Ishikawa (cell line): ENCODE measurements at regions not wholly inside any gene's neighbourhood (a gene's known extent, or its start where the extent isn't known, plus 50 kb on each side); places are given as distances from the start of the nearest gene placed in this dataset.

Experiments
- CEBPB ChIP-seq: IDR thresholded peaks from 2 replicates; pipeline ENCODE4 v1.6.1; 2012
- CREB1 ChIP-seq: IDR thresholded peaks from 2 replicates; pipeline ENCODE4 v1.6.1; 2012; ENCODE audit warnings: low read depth
- EGR1 ChIP-seq: IDR thresholded peaks from 2 replicates; pipeline ENCODE4 v1.6.1; 2012
- EP300 ChIP-seq: IDR thresholded peaks from 2 replicates; pipeline ENCODE4 v1.6.1; 2012; ENCODE audit warnings: borderline replicate concordance
- FOXM1 ChIP-seq: IDR thresholded peaks from 2 replicates; pipeline ENCODE4 v1.6.1; 2012; ENCODE audit warnings: low read depth, borderline replicate concordance
- NFIC ChIP-seq: IDR thresholded peaks from 2 replicates; pipeline ENCODE4 v1.6.1; 2012
- RAD21 ChIP-seq: IDR thresholded peaks from 2 replicates; pipeline ENCODE4 v1.6.1; 2012; ENCODE audit warnings: low read depth
- TAF1 ChIP-seq: IDR thresholded peaks from 2 replicates; pipeline ENCODE4 v1.6.1; 2012; ENCODE audit warnings: low read depth, mild to moderate bottlenecking
- TCF12 ChIP-seq: IDR thresholded peaks from 2 replicates; pipeline ENCODE4 v1.6.1; 2012; ENCODE audit warnings: low read depth
- TEAD4 ChIP-seq: IDR thresholded peaks from 2 replicates; pipeline ENCODE4 v1.6.1; 2012
- YY1 ChIP-seq: IDR thresholded peaks from 2 replicates; pipeline ENCODE4 v1.6.1; 2012; ENCODE audit warnings: low read depth
- ZBTB7A ChIP-seq: IDR thresholded peaks from 2 replicates; pipeline ENCODE4 v1.6.1; 2012; ENCODE audit warnings: low read depth
- TF ChIP-seq, protein P1 (sequence below): IDR thresholded peaks from 2 replicates; pipeline ENCODE4 v1.6.1; 2012
- TF ChIP-seq, protein P2 (sequence below): IDR thresholded peaks from 2 replicates; pipeline ENCODE4 v1.6.1; 2012
- TF ChIP-seq, protein P3 (sequence below): IDR thresholded peaks from 2 replicates; pipeline ENCODE4 v1.6.1; 2012; ENCODE audit warnings: low read depth, mild to moderate bottlenecking

DNA sequence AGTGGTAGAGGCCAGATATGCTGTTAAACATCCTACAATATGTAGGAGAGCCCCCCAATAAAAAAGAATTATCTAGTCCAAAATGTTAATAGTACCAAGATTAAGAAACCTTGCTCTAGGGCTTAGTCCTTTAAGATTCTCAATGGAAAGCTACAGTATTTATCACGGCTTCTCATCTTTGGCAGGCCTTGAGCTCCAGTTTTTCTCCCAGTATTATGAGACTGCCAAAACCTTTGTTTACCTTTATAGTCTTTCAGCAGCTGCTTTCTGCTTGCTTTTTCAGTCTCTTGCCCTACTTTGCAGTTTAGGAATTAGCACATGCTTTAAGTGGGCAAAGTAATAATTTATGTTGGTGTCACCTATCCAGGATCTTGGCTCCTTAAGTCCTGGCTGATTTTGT, 59.7 kb downstream of the NHLRC1 start:
- TF ChIP-seq TAF1: no peak
- no peak for TF ChIP-seq CREB1

DNA sequence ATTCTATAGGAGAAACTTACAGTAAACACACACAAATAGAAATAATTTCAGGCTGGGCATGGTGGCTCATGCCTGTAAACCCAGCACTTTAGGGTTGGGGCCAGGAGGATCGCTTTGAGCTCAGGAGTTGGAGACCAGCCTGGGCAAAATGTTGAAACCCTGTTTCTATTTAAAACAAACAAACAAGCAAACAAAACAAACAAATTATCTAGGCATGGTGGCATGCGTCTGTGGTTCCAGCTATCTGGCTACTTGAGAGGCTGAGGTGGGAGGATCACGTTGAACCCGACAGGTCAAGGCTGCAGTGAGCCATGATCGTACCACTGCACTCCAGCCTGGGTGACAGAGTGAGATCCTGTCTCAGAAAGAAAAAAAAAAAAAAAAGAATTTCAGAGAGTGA, 64.0 kb downstream of the NHLRC1 start:
- no peak for TF ChIP-seq RAD21
- no peak for TF ChIP-seq CEBPB
- no peak for TF ChIP-seq ZBTB7A
- no peak for TF ChIP-seq NFIC
- no peak for TF ChIP-seq TEAD4
- no peak for TF ChIP-seq YY1
- TF ChIP-seq EP300: no peak
- TF ChIP-seq TAF1: no peak
- TF ChIP-seq, protein P1, sequence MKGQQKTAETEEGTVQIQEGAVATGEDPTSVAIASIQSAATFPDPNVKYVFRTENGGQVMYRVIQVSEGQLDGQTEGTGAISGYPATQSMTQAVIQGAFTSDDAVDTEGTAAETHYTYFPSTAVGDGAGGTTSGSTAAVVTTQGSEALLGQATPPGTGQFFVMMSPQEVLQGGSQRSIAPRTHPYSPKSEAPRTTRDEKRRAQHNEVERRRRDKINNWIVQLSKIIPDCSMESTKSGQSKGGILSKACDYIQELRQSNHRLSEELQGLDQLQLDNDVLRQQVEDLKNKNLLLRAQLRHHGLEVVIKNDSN: no peak
- TF ChIP-seq TCF12: no peak
- TF ChIP-seq, protein P2, sequence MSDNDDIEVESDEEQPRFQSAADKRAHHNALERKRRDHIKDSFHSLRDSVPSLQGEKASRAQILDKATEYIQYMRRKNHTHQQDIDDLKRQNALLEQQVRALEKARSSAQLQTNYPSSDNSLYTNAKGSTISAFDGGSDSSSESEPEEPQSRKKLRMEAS: no peak
- TF ChIP-seq FOXM1: no peak
- TF ChIP-seq, protein P3, sequence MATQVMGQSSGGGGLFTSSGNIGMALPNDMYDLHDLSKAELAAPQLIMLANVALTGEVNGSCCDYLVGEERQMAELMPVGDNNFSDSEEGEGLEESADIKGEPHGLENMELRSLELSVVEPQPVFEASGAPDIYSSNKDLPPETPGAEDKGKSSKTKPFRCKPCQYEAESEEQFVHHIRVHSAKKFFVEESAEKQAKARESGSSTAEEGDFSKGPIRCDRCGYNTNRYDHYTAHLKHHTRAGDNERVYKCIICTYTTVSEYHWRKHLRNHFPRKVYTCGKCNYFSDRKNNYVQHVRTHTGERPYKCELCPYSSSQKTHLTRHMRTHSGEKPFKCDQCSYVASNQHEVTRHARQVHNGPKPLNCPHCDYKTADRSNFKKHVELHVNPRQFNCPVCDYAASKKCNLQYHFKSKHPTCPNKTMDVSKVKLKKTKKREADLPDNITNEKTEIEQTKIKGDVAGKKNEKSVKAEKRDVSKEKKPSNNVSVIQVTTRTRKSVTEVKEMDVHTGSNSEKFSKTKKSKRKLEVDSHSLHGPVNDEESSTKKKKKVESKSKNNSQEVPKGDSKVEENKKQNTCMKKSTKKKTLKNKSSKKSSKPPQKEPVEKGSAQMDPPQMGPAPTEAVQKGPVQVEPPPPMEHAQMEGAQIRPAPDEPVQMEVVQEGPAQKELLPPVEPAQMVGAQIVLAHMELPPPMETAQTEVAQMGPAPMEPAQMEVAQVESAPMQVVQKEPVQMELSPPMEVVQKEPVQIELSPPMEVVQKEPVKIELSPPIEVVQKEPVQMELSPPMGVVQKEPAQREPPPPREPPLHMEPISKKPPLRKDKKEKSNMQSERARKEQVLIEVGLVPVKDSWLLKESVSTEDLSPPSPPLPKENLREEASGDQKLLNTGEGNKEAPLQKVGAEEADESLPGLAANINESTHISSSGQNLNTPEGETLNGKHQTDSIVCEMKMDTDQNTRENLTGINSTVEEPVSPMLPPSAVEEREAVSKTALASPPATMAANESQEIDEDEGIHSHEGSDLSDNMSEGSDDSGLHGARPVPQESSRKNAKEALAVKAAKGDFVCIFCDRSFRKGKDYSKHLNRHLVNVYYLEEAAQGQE: no peak
- no peak for TF ChIP-seq CREB1

DNA sequence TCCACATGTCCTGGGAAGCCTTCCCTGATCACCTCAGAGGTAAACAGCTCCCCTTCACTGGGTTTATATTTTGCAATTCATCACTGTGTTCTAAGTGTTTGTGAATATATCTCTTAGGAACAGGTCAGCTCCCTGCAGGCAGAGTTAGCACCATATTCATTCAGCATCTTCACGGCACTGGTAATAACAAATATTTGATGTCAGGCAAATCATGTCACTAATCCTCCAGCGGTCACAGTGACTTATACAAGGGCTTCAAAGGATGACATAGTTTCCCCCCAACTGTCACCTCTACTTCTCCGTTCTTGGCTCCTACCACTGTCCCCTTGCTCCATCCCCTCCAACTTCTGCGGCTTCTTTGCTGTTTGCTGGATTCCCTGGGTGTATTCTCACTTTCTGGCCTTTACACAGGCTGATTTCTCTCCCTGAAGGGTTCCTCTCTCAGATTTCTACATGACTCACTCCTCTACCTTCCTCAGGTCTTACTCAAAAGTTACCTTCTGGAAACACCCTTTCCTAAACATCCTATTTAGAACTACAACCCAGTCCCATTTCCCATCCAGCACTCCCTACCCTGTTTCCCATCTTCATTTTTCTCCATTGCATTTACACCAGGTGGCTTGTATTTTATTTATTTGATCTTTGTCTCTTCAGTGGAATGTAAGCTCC, 66.6 kb downstream of the NHLRC1 start:
- TF ChIP-seq TCF12 (no peak), CEBPB (no peak), CREB1 (no peak), YY1 (no peak), TAF1 (no peak), EP300 (no peak), TEAD4 (no peak), RAD21 (no peak), EGR1 (no peak), NFIC (no peak), FOXM1 (no peak), ZBTB7A (no peak)
- TF ChIP-seq, protein P1: no peak
- TF ChIP-seq, protein P3: no peak
- TF ChIP-seq, protein P2: no peak

DNA sequence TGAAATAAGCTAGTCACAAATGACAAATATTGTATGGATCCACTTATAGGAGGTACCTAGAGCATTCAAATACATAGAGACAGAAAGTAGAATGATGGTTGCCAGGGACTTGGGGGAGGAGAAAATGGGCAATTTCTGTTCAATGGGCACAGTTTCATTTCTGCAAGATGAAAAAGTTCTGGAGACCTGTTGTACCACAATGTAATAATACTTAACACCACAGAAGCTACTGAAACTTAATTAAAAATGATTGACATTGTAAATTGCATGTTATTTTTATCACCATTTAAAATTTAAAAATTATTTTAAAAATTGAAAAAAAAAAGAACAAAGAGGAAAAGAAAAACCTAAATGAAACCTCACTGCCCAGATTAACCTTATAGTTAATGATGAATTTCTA, 67.4 kb downstream of the NHLRC1 start:
- TF ChIP-seq EP300: no peak
- no peak for TF ChIP-seq EGR1
- TF ChIP-seq TCF12: no peak
- no peak for TF ChIP-seq NFIC
- TF ChIP-seq TAF1: no peak
- no peak for TF ChIP-seq YY1
- TF ChIP-seq, protein P3: no peak
- TF ChIP-seq CEBPB: no peak
- TF ChIP-seq FOXM1: no peak
- no peak for TF ChIP-seq CREB1
